WTC11 (cell line): ENCODE measurements at regions not wholly inside any gene's neighbourhood (a gene's known extent, or its start where the extent isn't known, plus 50 kb on each side); places are given as distances from the start of the nearest gene placed in this dataset.

Source experiments
- ATAC-seq: fragments of 200-7000 bp; cut with Tn5 transposase; 2 replicates; pipeline ENCODE4 v1.10.0; 2021; ENCODE audit warnings: mild to moderate bottlenecking, moderate library complexity
- CTCF ChIA-PET: fragments of 300-600 bp; sonication (Branson Sonifier 250); formaldehyde crosslinking; loops from one replicate; lab custom pipeline; 2021; ENCODE audit warnings: antibody characterized with exemption; lab: Charles Lee
- POLR2A ChIA-PET: fragments of 350-600 bp; sonication (Branson Sonifier 250); formaldehyde crosslinking; loops from one replicate; lab custom pipeline; 2021; ENCODE audit warnings: antibody characterized with exemption; lab: Charles Lee
- DNase-seq: peaks from one replicate; pipeline ENCODE4 v3.0.0; 2021; ENCODE audit warnings: low spot score
- H3K27ac Mint-ChIP-seq: 2 replicates; pipeline ENCODE4 v1.8.0; 2021; ENCODE audit warnings: mixed read lengths
- H3K27me3 Mint-ChIP-seq: 2 replicates; pipeline ENCODE4 v1.8.0; 2021; ENCODE audit warnings: low read depth, mild to moderate bottlenecking, moderate library complexity, mixed read lengths
- H3K36me3 Mint-ChIP-seq: 2 replicates; pipeline ENCODE4 v1.8.0; 2021; ENCODE audit warnings: mixed read lengths
- H3K4me1 Mint-ChIP-seq: 2 replicates; pipeline ENCODE4 v1.8.0; 2022; ENCODE audit warnings: mixed read lengths
- H3K4me3 Mint-ChIP-seq: 2 replicates; pipeline ENCODE4 v1.8.0; 2021; ENCODE audit warnings: mild to moderate bottlenecking, moderate library complexity, mixed read lengths
- H3K9me3 Mint-ChIP-seq: 2 replicates; pipeline ENCODE4 v1.8.0; 2021; ENCODE audit warnings: mixed read lengths
- ATF1 ChIP-seq: sonication (generic); formaldehyde crosslinking; IDR thresholded peaks from 2 replicates; pipeline ENCODE4 v1.8.1; 2023; ENCODE audit warnings: mild to moderate bottlenecking, moderate library complexity, missing genetic modification reagents
- CREB1 ChIP-seq: sonication (generic); formaldehyde crosslinking; IDR thresholded peaks from 2 replicates; pipeline ENCODE4 v1.8.0; 2023; ENCODE audit warnings: mild to moderate bottlenecking, missing genetic modification reagents
- ETV6 ChIP-seq: sonication (generic); formaldehyde crosslinking; IDR thresholded peaks from 2 replicates; pipeline ENCODE4 v1.8.1; 2022; ENCODE audit warnings: mild to moderate bottlenecking, missing genetic modification reagents
- GTF2I ChIP-seq: fragments of 250-450 bp; sonication (Bioruptor Pico); conservative IDR thresholded peaks from 2 replicates; pipeline ENCODE4 v1.4.0; 2021; ENCODE audit warnings: mild to moderate bottlenecking
- NFE2L1 ChIP-seq: sonication (generic); formaldehyde crosslinking; IDR thresholded peaks from 2 replicates; pipeline ENCODE4 v1.8.1; 2023; ENCODE audit warnings: missing genetic modification reagents
- OVOL2 ChIP-seq: fragments of 250-450 bp; sonication (Bioruptor Pico); IDR thresholded peaks from 2 replicates; pipeline ENCODE4 v1.9.0; 2021; ENCODE audit warnings: mild to moderate bottlenecking, borderline replicate concordance
- PRRX2 ChIP-seq: fragments of 250-450 bp; sonication (Bioruptor Pico); IDR thresholded peaks from 2 replicates; pipeline ENCODE4 v1.8.0; 2021; ENCODE audit warnings: mild to moderate bottlenecking
- RELA ChIP-seq: sonication (generic); formaldehyde crosslinking; IDR thresholded peaks from 2 replicates; pipeline ENCODE4 v1.8.1; 2022; ENCODE audit warnings: missing genetic modification reagents, mild to moderate bottlenecking, borderline replicate concordance
- SMAD4 ChIP-seq: sonication (generic); formaldehyde crosslinking; IDR thresholded peaks from 2 replicates; pipeline ENCODE4 v1.8.0; 2022; ENCODE audit warnings: mild to moderate bottlenecking, missing genetic modification reagents
- SOX15 ChIP-seq: fragments of 250-450 bp; sonication (Bioruptor Pico); IDR thresholded peaks from 2 replicates; pipeline ENCODE4 v1.9.0; 2021; ENCODE audit warnings: mild to moderate bottlenecking
- TCF7 ChIP-seq: sonication (generic); formaldehyde crosslinking; IDR thresholded peaks from 2 replicates; pipeline ENCODE4 v1.8.0; 2022; ENCODE audit warnings: mild to moderate bottlenecking, low read depth, missing genetic modification reagents, moderate library complexity
- ZNF138 ChIP-seq: sonication (generic); formaldehyde crosslinking; conservative IDR thresholded peaks from 2 replicates; pipeline ENCODE4 v1.8.1; 2022; ENCODE audit warnings: mild to moderate bottlenecking, moderate library complexity, missing genetic modification reagents
- ZNF416 ChIP-seq: fragments of 250-450 bp; sonication (Bioruptor Pico); IDR thresholded peaks from 2 replicates; pipeline ENCODE4 v1.9.0; 2021; ENCODE audit warnings: mild to moderate bottlenecking, inconsistent platforms
- ZNF425 ChIP-seq: fragments of 250-450 bp; sonication (Bioruptor Pico); conservative IDR thresholded peaks from 2 replicates; pipeline ENCODE4 v1.9.0; 2021; ENCODE audit warnings: mild to moderate bottlenecking
- TF ChIP-seq, protein P1 (sequence below): fragments of 250-450 bp; sonication (Bioruptor Pico); IDR thresholded peaks from 2 replicates; pipeline ENCODE4 v1.9.0; 2021; ENCODE audit warnings: moderate library complexity, mild to moderate bottlenecking, inconsistent platforms, borderline replicate concordance
- TF ChIP-seq, protein P2 (sequence below): sonication (generic); formaldehyde crosslinking; IDR thresholded peaks from 2 replicates; pipeline ENCODE4 v1.8.1; 2022; ENCODE audit warnings: missing genetic modification reagents, borderline replicate concordance
- TF ChIP-seq, protein P3 (sequence below): sonication (generic); formaldehyde crosslinking; IDR thresholded peaks from 2 replicates; pipeline ENCODE4 v1.8.1; 2022; ENCODE audit warnings: mild to moderate bottlenecking, missing genetic modification reagents, moderate library complexity, borderline replicate concordance
- TF ChIP-seq, protein P4 (sequence below): sonication (generic); formaldehyde crosslinking; IDR thresholded peaks from 2 replicates; pipeline ENCODE4 v1.8.0; 2022; ENCODE audit warnings: missing genetic modification reagents
- TF ChIP-seq, protein P5 (sequence below): sonication (generic); formaldehyde crosslinking; IDR thresholded peaks from 2 replicates; pipeline ENCODE4 v1.8.1; 2022; ENCODE audit warnings: low read depth, mild to moderate bottlenecking, moderate library complexity, missing genetic modification reagents, borderline replicate concordance
- TF ChIP-seq, protein P6 (sequence below): sonication (generic); formaldehyde crosslinking; IDR thresholded peaks from 2 replicates; pipeline ENCODE4 v1.8.0; 2023; ENCODE audit warnings: mild to moderate bottlenecking, missing genetic modification reagents

- Mint-ChIP-seq H3K27me3 (no peaks in the 10 kb centered on the region), H3K9me3 (peaks cover 7% of the 10 kb centered on the region), H3K27ac (no peak overlapping the region), H3K36me3 (no peaks in the 10 kb centered on the region; the same call in 1 of the 2 replicates), H3K4me1 (peaks cover 60% of the 10 kb centered on the region), H3K4me3 (no peak overlapping the region)
- DNase-seq (no peak), ATAC-seq (no peak)
- CTCF ChIA-PET = no interaction called here
- POLR2A ChIA-PET = interaction anchor here (0.6 kb wide), 1 partner anchor 13 kb away, joined by 5 read pairs; no protein-coding TSS in a partner anchor
- TF ChIP-seq ZNF416 (CRISPR knock-in tag) (no peak), SMAD4 (no peak), NFE2L1 (CRISPR knock-in tag) (no peak), SOX15 (no peak), ATF1 (CRISPR knock-in tag) (no peak)
- TF ChIP-seq, protein P1, sequence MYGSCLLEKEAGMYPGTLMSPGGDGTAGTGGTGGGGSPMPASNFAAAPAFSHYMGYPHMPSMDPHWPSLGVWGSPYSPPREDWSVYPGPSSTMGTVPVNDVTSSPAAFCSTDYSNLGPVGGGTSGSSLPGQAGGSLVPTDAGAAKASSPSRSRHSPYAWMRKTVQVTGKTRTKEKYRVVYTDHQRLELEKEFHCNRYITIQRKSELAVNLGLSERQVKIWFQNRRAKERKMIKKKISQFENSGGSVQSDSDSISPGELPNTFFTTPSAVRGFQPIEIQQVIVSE = no peak
Measured at GRCh38 chr4:182082910-182083309, 160.3 kb upstream of the TENM3 start.

GRCh38 chr4:182083671-182084410, 159.4 kb upstream of the TENM3 start:
- no peak for ATAC-seq
- CTCF ChIA-PET = no interaction called here
- Mint-ChIP-seq H3K36me3 (no peaks in the 10 kb centered on the region; the same call in 1 of the 2 replicates), H3K4me3 (peak overlapping the region; percentile 33), H3K9me3 (peaks cover 7% of the 10 kb centered on the region), H3K4me1 (peaks cover 60% of the 10 kb centered on the region), H3K27me3 (no peaks in the 10 kb centered on the region), H3K27ac (no peak overlapping the region)
- TF ChIP-seq TCF7 (CRISPR knock-in tag) (no peak), GTF2I (CRISPR knock-in tag) (no peak), OVOL2 (no peak), ZNF425 (CRISPR knock-in tag) (no peak), CREB1 (CRISPR knock-in tag) (no peak), PRRX2 (CRISPR knock-in tag) (no peak), RELA (CRISPR knock-in tag) (no peak), ETV6 (CRISPR knock-in tag) (no peak), ZNF138 (CRISPR knock-in tag) (no peak)
- TF ChIP-seq, protein P1 = no peak
- TF ChIP-seq, protein P2, sequence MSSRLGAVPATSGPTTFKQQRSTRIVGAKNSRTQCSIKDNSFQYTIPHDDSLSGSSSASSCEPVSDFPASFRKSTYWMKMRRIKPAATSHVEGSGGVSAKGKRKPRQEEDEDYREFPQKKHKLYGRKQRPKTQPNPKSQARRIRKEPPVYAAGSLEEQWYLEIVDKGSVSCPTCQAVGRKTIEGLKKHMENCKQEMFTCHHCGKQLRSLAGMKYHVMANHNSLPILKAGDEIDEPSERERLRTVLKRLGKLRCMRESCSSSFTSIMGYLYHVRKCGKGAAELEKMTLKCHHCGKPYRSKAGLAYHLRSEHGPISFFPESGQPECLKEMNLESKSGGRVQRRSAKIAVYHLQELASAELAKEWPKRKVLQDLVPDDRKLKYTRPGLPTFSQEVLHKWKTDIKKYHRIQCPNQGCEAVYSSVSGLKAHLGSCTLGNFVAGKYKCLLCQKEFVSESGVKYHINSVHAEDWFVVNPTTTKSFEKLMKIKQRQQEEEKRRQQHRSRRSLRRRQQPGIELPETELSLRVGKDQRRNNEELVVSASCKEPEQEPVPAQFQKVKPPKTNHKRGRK (CRISPR knock-in tag) = no peak
- TF ChIP-seq, protein P3, sequence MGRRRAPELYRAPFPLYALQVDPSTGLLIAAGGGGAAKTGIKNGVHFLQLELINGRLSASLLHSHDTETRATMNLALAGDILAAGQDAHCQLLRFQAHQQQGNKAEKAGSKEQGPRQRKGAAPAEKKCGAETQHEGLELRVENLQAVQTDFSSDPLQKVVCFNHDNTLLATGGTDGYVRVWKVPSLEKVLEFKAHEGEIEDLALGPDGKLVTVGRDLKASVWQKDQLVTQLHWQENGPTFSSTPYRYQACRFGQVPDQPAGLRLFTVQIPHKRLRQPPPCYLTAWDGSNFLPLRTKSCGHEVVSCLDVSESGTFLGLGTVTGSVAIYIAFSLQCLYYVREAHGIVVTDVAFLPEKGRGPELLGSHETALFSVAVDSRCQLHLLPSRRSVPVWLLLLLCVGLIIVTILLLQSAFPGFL (CRISPR knock-in tag) = no peak
- TF ChIP-seq, protein P4, sequence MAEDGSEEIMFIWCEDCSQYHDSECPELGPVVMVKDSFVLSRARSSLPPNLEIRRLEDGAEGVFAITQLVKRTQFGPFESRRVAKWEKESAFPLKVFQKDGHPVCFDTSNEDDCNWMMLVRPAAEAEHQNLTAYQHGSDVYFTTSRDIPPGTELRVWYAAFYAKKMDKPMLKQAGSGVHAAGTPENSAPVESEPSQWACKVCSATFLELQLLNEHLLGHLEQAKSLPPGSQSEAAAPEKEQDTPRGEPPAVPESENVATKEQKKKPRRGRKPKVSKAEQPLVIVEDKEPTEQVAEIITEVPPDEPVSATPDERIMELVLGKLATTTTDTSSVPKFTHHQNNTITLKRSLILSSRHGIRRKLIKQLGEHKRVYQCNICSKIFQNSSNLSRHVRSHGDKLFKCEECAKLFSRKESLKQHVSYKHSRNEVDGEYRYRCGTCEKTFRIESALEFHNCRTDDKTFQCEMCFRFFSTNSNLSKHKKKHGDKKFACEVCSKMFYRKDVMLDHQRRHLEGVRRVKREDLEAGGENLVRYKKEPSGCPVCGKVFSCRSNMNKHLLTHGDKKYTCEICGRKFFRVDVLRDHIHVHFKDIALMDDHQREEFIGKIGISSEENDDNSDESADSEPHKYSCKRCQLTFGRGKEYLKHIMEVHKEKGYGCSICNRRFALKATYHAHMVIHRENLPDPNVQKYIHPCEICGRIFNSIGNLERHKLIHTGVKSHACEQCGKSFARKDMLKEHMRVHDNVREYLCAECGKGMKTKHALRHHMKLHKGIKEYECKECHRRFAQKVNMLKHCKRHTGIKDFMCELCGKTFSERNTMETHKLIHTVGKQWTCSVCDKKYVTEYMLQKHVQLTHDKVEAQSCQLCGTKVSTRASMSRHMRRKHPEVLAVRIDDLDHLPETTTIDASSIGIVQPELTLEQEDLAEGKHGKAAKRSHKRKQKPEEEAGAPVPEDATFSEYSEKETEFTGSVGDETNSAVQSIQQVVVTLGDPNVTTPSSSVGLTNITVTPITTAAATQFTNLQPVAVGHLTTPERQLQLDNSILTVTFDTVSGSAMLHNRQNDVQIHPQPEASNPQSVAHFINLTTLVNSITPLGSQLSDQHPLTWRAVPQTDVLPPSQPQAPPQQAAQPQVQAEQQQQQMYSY = no peak
- TF ChIP-seq, protein P5, sequence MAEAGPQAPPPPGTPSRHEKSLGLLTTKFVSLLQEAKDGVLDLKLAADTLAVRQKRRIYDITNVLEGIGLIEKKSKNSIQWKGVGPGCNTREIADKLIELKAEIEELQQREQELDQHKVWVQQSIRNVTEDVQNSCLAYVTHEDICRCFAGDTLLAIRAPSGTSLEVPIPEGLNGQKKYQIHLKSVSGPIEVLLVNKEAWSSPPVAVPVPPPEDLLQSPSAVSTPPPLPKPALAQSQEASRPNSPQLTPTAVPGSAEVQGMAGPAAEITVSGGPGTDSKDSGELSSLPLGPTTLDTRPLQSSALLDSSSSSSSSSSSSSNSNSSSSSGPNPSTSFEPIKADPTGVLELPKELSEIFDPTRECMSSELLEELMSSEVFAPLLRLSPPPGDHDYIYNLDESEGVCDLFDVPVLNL (CRISPR knock-in tag) = no peak
- TF ChIP-seq, protein P6, sequence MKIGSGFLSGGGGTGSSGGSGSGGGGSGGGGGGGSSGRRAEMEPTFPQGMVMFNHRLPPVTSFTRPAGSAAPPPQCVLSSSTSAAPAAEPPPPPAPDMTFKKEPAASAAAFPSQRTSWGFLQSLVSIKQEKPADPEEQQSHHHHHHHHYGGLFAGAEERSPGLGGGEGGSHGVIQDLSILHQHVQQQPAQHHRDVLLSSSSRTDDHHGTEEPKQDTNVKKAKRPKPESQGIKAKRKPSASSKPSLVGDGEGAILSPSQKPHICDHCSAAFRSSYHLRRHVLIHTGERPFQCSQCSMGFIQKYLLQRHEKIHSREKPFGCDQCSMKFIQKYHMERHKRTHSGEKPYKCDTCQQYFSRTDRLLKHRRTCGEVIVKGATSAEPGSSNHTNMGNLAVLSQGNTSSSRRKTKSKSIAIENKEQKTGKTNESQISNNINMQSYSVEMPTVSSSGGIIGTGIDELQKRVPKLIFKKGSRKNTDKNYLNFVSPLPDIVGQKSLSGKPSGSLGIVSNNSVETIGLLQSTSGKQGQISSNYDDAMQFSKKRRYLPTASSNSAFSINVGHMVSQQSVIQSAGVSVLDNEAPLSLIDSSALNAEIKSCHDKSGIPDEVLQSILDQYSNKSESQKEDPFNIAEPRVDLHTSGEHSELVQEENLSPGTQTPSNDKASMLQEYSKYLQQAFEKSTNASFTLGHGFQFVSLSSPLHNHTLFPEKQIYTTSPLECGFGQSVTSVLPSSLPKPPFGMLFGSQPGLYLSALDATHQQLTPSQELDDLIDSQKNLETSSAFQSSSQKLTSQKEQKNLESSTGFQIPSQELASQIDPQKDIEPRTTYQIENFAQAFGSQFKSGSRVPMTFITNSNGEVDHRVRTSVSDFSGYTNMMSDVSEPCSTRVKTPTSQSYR (CRISPR knock-in tag) = no peak
- POLR2A ChIA-PET = interaction anchor here (0.6 to 0.7 kb wide), 3 partner anchors 11 to 801 kb away, joined by 3 to 5 read pairs (median 5); no protein-coding TSS in a partner anchor
- no peak for DNase-seq
